Fibroblast of lung (primary cell): ENCODE measurements at regions not wholly inside any gene's neighbourhood (a gene's known extent, or its start where the extent isn't known, plus 50 kb on each side); places are given as distances from the start of the nearest gene placed in this dataset.

Source experiments
- CTCF ChIP-seq, 2 donors: IDR thresholded peaks in 1 of 2; conservative IDR thresholded peaks in 1 of 2; 1 replicate in 1 of 2; 2 replicates in 1 of 2; pipeline ENCODE4 v1.5.1; 2011 to 2012; ENCODE audit warnings: low read length in 2 of 2, control low read depth in 1 of 2, inconsistent platforms in 1 of 2, low read depth in 1 of 2, mild to moderate bottlenecking in 1 of 2
- EZH2 ChIP-seq: IDR thresholded peaks from 2 replicates; pipeline ENCODE4 v1.5.1; 2012; ENCODE audit warnings: low read length, control low read depth, mild to moderate bottlenecking; ENCODE audit errors: missing control alignments

- TF ChIP-seq CTCF (conservative IDR thresholded peaks at IDR 0.05 in 1 of 2, IDR thresholded peaks at IDR 0.05 in 1 of 2; ENCODE audit: low read depth in 1 of 2, low read length in 2 of 2), result no peak
- TF ChIP-seq EZH2, result no peak
Measured at GRCh38 chr6:98576791-98577190, 257.6 kb upstream of the POU3F2 start.
